Activated effector memory CD4-positive, alpha-beta T cell treated with anti-CD3 and anti-CD28 coated beads, Interleukin-2, amount 50 U/mL, for 16 hours (primary cell): ENCODE measurements at regions not wholly inside any gene's neighbourhood (a gene's known extent, or its start where the extent isn't known, plus 50 kb on each side); places are given as distances from the start of the nearest gene placed in this dataset.

Source experiments
- DNase-seq: peaks from one replicate; pipeline ENCODE4 v3.0.0-alpha.2; 2020

DNA sequence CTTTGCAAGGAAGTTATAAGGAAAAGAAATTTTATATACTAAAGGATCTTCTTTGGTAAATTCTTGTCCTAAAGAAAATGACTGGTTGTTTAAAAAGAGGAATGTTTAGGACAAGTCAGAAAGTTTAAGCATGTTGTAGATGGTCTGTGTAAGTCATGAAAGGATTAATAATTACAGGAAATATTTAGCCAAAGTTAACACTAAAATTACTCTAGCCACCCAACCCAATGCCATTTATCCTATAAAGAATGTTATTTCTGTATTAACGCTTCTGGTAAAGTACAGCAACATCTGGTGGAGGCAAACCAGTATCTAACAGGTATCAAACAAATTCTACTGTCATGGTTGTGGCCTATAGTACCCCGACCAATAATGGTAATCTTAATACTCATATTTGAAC is 546.9 kb upstream of the PKDCC start:
- no peak for DNase-seq

GRCh38 chr2:41502752-41503151 is 545.1 kb upstream of the PKDCC start:
- DNase-seq, result no peak

DNA sequence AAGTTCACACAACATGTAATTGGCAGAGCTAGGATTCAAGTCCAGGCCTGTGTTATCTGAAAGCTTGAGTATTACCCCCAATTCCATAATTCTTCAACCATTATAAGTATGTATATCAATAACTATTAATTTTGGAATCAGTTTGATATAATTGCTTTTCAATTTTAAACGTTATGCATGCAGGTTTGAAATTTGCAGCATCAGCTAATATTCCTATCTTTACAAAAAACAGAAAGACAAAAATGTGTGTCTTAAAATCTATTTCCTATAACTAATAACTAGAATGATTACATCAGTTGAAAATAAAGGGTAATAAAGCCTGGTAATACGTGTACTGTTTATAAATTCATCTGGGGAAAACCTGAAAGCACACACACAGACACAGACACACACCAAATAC is 543.3 kb upstream of the PKDCC start:
- no peak for DNase-seq

DNA sequence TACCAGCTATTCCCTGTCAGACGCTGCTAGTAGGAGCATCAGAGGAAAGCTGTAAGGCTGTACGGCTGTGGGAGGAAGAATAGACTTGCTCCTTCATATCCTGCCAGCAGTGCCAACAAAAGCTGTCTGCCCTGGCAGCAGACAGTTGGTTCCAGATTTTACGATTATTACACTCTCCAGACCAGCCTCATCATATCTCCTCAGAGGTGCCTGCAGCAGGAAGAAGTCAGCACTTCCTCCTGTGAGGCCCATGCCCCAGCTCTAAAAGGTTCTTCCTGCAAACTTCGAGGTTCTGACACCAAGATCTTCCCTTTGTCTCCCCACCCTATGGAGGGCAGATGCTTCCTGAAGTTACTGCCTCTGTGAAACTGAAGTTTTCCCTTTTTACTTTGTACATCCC is 537.7 kb upstream of the PKDCC start:
- no peak for DNase-seq

- DNase-seq, result no peak
These were observed 526.6 kb upstream of the PKDCC start for GRCh38 chr2:41521211-41521610.

- DNase-seq, result no peak
These were observed 520.1 kb upstream of the PKDCC start for GRCh38 chr2:41527525-41528323.

- DNase-seq, result no peak
These were observed 512.2 kb upstream of the PKDCC start for GRCh38 chr2:41535575-41535974.

GRCh38 chr2:41540272-41540998 is 507.4 kb upstream of the PKDCC start:
- no peak for DNase-seq

GRCh38 chr2:41543726-41544125 is 504.1 kb upstream of the PKDCC start:
- DNase-seq, result no peak

- DNase-seq, result no peak
These were observed 503.1 kb upstream of the PKDCC start for GRCh38 chr2:41544709-41545108.

DNA sequence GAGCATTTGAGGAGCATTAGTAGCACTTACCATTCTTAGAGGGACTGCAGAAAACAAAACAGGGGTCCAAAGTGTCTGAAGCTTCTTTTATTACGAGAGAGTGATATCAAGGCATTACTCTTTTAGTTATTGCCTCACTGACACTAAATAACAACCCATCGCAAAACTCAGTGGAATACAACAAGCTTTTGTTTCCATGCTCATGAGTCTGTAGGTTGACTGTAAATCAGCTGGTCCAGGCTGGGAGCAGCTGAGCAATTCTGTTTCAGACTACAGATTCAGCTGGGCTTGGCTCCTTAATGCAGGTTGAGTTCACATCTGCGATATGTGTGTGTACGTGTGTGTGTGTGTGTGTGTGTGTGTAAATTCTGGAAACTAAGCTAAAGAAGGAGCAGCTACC is 501.8 kb upstream of the PKDCC start:
- no peak for DNase-seq

DNA sequence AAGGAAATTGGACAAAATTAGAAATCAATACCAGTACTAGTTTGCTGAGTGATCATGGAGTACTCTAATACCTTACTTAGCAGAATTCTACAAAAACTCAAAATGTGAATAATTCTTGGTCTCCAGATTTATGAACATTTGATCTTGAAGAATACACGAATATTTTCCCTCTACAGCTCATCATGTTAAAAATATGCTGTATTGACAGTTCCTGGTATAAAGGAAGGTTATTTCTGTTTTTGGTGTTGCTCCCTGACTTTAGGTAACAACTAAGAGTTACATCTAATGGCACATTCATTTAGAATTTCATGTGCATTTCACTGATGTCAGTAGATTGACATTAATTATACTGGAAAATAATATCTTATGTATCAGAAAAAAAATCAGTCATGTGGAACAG is 479.2 kb upstream of the PKDCC start:
- DNase-seq, result no peak

DNA sequence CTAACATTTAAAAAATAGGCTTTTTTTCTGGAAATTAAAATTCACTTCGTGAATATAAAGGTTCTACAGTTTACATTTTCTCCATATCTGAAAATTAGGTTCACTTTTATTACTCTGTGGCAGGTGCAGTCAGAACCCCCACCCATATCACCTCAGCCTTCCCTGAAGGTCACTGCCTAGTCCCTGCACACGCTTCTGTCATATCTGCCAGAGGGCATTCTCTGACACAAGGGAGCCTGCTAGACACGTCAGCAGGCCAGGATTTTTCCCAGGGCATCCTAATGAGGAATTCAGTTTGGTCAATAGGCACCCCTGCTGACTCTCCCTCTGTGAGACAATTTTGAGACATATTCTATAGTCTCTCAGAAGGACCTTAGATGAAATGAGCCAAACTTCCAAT is 475.7 kb upstream of the PKDCC start:
- DNase-seq, result no peak

DNA sequence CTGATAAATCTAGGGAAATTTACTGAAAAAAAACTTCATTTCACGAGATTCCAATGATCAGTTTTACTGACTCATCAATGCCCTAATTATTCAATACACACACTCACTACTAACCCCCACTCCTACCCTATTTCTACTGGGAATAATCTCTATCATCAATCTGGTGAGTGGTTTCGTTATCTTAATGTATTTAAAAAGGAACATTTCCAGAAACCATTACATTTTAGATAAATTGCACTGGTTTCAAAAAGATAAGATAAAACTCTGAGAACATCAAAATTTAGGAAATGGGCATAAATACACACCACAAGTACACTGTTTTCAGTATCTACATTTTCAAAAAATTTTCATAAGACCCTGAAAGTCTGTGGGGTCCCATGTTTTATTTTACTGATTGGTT is 471.4 kb upstream of the PKDCC start:
- no peak for DNase-seq

GRCh38 chr2:41579806-41580205 is 468.0 kb upstream of the PKDCC start:
- no peak for DNase-seq

- DNase-seq, result no peak
These were observed 467.0 kb upstream of the PKDCC start for GRCh38 chr2:41580806-41581205.

DNA sequence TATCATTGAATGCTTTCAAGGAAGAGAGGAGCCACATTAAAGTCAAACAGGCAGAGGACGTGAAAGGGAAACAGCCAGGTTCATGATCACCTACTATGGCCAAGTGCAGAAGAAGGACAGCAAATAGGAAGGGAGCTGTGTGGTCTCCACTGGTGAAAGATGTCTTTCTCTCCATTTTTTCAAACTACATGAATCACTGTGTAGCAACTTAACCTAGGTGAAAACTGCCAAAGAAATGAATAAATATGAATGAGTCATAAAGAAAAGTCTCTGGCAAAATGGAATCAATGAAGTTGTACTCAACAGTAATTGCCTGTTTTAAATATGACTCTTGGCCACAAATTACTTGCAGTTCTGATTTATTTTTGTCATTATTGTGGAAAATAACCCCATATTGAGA is 452.6 kb upstream of the PKDCC start:
- DNase-seq, result no peak

DNA sequence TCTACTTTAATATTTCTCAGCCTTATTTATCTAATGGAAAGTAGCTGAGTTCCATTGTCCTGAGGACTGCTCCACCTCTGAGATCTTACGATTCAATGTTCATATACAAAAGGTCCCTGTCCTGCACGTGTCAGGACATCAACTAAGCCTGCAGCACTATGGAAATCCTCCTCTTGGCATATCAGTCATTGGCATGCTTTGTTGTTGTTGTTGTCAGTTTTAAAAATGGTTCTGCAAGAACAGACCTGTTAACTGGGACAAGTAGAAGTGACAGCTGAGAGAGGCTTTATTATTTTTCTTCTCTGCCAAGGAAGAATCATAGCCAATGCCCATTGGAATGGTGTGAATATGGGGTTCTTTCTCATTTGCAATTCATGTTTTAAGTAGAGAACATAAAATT is 450.1 kb upstream of the PKDCC start:
- DNase-seq, result no peak

DNA sequence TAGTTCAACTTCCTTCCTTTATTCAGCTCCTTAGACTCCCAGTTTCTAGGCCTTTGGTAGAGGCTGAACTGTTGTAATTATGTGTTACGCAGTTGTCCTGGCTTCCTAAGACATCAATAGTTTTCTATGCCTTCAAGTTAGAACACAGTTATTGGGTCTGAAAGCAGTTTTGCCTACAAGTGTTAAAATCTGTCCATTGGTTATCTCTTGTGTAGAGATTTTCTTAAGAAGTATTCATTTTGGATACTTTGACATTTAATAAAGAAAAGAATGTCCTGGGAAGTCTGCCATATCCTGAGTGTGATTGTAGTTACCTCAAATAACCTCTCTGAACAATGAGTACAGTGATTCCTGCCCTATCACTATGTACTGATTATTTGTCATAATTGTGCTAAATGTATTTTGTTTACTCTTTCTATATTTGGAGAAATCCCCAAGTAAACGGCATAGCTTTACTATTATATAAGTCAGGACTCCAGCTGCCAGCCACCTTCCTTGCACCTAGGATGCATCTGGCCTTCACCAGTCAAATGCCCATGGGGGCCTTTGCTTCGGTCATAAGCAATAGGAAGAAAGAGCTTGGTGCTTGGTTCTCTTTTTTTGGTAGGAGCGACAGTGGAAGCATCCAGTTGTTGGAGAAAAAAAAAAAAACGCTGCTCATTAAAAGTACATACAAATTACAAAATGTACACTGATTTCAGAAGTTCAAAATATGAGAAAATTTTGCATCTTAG is 449.5 kb upstream of the PKDCC start:
- no peak for DNase-seq

DNA sequence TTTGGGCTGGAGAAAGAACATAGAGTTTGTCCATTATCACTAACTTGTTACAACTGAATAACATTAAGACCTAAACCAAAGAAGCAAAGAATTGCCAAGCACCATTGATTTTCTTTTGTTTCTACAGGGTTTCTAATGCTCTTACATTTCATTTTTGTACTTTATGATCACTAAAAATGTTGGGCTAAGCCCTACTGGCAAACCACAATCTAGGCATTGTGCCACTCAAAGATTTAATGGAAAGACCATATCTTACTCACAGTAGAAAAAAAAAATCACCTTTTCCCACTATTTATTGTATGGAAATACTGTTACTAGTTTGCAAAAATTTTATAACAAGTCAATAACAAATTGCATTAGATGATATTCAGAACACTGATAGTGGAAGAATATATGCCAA is 447.4 kb upstream of the PKDCC start:
- no peak for DNase-seq

GRCh38 chr2:41602341-41602740 is 445.5 kb upstream of the PKDCC start:
- DNase-seq, result no peak

GRCh38 chr2:41605311-41605710 is 442.5 kb upstream of the PKDCC start:
- DNase-seq, result no peak

- DNase-seq, result no peak
These were observed 441.9 kb upstream of the PKDCC start for GRCh38 chr2:41605914-41606313.
